ENCODE measurements at regions not wholly inside any gene's neighbourhood (a gene's known extent, or its start where the extent isn't known, plus 50 kb on each side); places are given as distances from the start of the nearest gene placed in this dataset.

DNA sequence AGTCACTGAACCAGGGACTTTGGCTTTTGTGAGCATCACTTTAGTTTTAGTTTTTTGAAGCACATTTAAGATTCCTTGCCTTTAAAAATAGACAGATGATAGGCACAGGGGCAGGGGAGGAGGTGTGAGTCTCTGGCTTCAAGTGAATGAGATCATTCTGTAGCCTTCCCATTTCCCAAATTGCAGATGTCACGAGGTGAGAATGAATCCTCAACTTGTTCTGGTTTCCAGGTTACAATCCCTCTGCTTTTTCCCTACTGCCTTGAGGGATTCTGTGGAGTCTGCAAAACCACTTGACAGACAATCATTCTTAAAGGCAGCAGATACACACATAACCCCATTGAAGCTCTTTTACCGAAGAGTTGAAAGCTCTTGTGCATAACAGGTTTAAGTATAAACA, 332.4 kb downstream of the DMAC1 start:
- intact Hi-C loops (cut with DNase I), result no loop called here
- no peaks in the 10 kb centered on the region for H3K9me3 ChIP-seq
- no peaks in the 10 kb centered on the region for H3K36me3 ChIP-seq
- H3K27ac ChIP-seq, result no peak overlapping the region
- TF ChIP-seq, protein P1, sequence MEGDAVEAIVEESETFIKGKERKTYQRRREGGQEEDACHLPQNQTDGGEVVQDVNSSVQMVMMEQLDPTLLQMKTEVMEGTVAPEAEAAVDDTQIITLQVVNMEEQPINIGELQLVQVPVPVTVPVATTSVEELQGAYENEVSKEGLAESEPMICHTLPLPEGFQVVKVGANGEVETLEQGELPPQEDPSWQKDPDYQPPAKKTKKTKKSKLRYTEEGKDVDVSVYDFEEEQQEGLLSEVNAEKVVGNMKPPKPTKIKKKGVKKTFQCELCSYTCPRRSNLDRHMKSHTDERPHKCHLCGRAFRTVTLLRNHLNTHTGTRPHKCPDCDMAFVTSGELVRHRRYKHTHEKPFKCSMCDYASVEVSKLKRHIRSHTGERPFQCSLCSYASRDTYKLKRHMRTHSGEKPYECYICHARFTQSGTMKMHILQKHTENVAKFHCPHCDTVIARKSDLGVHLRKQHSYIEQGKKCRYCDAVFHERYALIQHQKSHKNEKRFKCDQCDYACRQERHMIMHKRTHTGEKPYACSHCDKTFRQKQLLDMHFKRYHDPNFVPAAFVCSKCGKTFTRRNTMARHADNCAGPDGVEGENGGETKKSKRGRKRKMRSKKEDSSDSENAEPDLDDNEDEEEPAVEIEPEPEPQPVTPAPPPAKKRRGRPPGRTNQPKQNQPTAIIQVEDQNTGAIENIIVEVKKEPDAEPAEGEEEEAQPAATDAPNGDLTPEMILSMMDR (IDR thresholded peaks at IDR 0.05), result no peak
- TF ChIP-seq POLR2A (IDR thresholded peaks at IDR 0.05), result no peak
- H3K4me3 ChIP-seq, result no peak overlapping the region
- 63 to 74% (median 68%) methylated on average over 2 of the region's 2 CpGs for WGBS, 4 donors
- no peaks in the 10 kb centered on the region for H3K4me1 ChIP-seq
- no peak for ATAC-seq
- no peak for DNase-seq
- peaks cover 0 to 4% (median 0%) of the 10 kb centered on the region in 9 donors for H3K27me3 ChIP-seq

GRCh38 chr9:7461791-7462190, 337.8 kb downstream of the DMAC1 start:
- intact Hi-C loops (cut with DNase I), result no loop called here
- ATAC-seq, result no peak

DNA sequence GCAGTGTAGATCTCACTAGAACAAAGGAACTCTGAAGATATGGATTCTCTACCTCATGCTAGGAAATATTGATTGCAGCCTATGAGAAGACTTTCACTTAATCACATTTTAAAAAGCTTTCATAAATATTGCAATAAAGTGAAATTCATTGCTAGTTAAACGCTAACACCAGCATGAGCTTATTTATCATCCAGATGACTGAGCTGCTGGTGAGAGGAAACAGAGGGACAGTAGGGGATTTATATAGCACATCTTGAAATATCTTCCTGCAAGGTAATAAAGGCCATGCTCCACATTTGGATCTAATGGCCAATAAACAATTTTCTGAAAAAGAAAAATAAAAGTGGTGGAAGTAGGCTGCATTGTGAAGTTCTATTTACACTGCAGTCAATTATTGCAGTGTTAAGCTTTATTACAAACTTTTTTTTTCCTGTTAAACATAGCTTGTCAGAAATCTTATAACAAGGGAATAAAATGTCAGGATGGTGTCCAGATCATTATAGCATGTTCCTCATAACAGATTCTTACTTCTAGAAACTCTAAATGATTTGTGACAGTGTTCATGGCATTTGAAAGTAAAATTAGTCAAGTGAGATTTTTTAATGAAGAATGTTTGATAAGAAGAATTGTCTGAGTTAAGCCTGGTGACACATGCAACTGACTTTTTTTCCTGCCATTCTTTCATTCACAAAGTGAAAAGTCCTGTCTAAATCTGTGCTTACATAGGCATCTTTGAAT, 342.6 kb downstream of the DMAC1 start:
- 62 to 75% (median 70%) methylated on average over 1 of the region's 1 CpG for WGBS, 4 donors
- Histone ChIP-seq H3K9me3 (no peaks in the 10 kb centered on the region), H3K4me3 (no peak overlapping the region), H3K27ac (no peak overlapping the region), H3K4me1 (peaks cover 0 to 4% (median 0%) of the 10 kb centered on the region in 12 donors), H3K27me3 (no peaks in the 10 kb centered on the region), H3K36me3 (no peaks in the 10 kb centered on the region)
- ATAC-seq (no peak), DNase-seq (no peak)
- intact Hi-C loops (cut with DNase I), result loop anchor here in 1 of 10 donors (5.0 kb wide), 1 partner anchor 35 kb away; no protein-coding TSS in a partner anchor
- TF ChIP-seq POLR2A (IDR thresholded peaks at IDR 0.05), result no peak
- TF ChIP-seq, protein P1 (IDR thresholded peaks at IDR 0.05), result no peak

More at GRCh38 chr9:7461791-7462190, 337.8 kb downstream of the DMAC1 start:
- DNase-seq, result no peak
- Histone ChIP-seq H3K27me3 (no peaks in the 10 kb centered on the region), H3K9me3 (no peaks in the 10 kb centered on the region), H3K27ac (no peak overlapping the region), H3K36me3 (no peaks in the 10 kb centered on the region), H3K4me1 (no peaks in the 10 kb centered on the region), H3K4me3 (no peak overlapping the region)
- TF ChIP-seq, protein P1 (IDR thresholded peaks at IDR 0.05), result no peak
- no peak for TF ChIP-seq POLR2A (IDR thresholded peaks at IDR 0.05)
- 78 to 89% (median 84%) methylated on average over 4 of the region's 4 CpGs for WGBS, 4 donors

GRCh38 chr9:7456377-7456776, 343.2 kb downstream of the DMAC1 start:
- WGBS, 4 donors, result 50 to 58% (median 56%) methylated on average over 2 of the region's 2 CpGs
- TF ChIP-seq, protein P1 (IDR thresholded peaks at IDR 0.05), result no peak
- TF ChIP-seq POLR2A (IDR thresholded peaks at IDR 0.05), result no peak
- intact Hi-C loops (cut with DNase I), result loop anchor here in 1 of 10 donors (5.0 kb wide), 1 partner anchor 36 kb away; no protein-coding TSS in a partner anchor

More at GRCh38 chr9:7456377-7456776, 343.2 kb downstream of the DMAC1 start:
- Histone ChIP-seq H3K4me1 (peaks cover 0 to 4% (median 0%) of the 10 kb centered on the region in 12 donors), H3K9me3 (no peaks in the 10 kb centered on the region), H3K27ac (no peak overlapping the region), H3K36me3 (no peaks in the 10 kb centered on the region), H3K27me3 (no peaks in the 10 kb centered on the region), H3K4me3 (no peak overlapping the region)
- ATAC-seq (no peak), DNase-seq (no peak)

Data from heart left ventricle (tissue), 16 donors.